HCT116 (cell line): ENCODE measurements at regions not wholly inside any gene's neighbourhood (a gene's known extent, or its start where the extent isn't known, plus 50 kb on each side); places are given as distances from the start of the nearest gene placed in this dataset.

Experiments
- EZH2 ChIP-seq: fragments of 200-600 bp; sonication (generic); IDR thresholded peaks from 2 replicates; pipeline ENCODE4 v1.6.1; 2017; ENCODE audit warnings: antibody characterized with exemption, mixed run types
- EZH2phosphoT487 ChIP-seq: fragments of 200-600 bp; IDR thresholded peaks from 2 replicates; pipeline ENCODE4 v1.6.1; 2018; ENCODE audit warnings: antibody characterized with exemption, borderline replicate concordance
- RAD21 ChIP-seq: IDR thresholded peaks from 2 replicates; pipeline ENCODE4 v1.6.1; 2012; ENCODE audit warnings: low read depth, mild to moderate bottlenecking
- SP1 ChIP-seq: IDR thresholded peaks from 2 replicates; pipeline ENCODE4 v1.6.1; 2012; ENCODE audit warnings: low read depth
- YY1 ChIP-seq: IDR thresholded peaks from 2 replicates; pipeline ENCODE4 v1.6.1; 2011; ENCODE audit warnings: low read length, low read depth, moderate library complexity, mild to moderate bottlenecking; ENCODE audit not compliant: insufficient replicate concordance; ENCODE audit errors: extremely low read depth
- TF ChIP-seq, protein P1 (sequence below), 3 experiments: fragments of 200-600 bp in 1 of 3; sonication (generic) in 1 of 3; IDR thresholded peaks in 2 of 3; conservative IDR thresholded peaks in 1 of 3; 2 replicates each; pipeline ENCODE4 v1.5.1; 2012 to 2017; ENCODE audit warnings: low read depth in 2 of 3, low read length in 2 of 3, antibody characterized with exemption in 1 of 3, borderline replicate concordance in 1 of 3, control low read depth in 1 of 3, mild to moderate bottlenecking in 1 of 3, mixed read lengths in 1 of 3, mixed run types in 1 of 3, moderate library complexity in 1 of 3; ENCODE audit not compliant: insufficient read depth in 1 of 3
- TF ChIP-seq, protein P2 (sequence below): IDR thresholded peaks from 2 replicates; pipeline ENCODE4 v1.6.1; 2012
- TF ChIP-seq, protein P3 (sequence below): IDR thresholded peaks from 2 replicates; pipeline ENCODE4 v1.6.1; 2012; ENCODE audit warnings: low read depth

DNA sequence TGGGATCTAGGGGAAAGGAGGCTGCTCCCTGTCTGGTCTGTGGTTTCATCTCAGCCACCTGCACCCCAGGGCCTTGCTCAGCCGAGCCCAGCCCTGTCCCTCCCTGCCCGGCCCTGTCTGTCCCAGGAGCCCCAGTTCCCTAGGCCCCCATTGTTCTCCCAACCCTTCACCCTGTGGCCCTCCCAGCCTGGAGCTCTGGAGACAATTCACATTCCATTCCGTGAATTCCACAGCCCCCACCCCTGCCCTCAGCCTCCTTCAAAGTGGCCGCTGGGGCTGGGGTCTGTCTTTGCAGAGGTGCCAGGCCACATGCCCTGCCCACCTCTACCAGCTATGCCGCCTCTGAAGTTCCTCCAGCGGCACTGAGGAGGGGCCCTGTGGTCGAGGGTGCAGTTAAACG, 77.9 kb upstream of the WNT11 start:
- no peak for TF ChIP-seq SP1
- TF ChIP-seq, protein P1, sequence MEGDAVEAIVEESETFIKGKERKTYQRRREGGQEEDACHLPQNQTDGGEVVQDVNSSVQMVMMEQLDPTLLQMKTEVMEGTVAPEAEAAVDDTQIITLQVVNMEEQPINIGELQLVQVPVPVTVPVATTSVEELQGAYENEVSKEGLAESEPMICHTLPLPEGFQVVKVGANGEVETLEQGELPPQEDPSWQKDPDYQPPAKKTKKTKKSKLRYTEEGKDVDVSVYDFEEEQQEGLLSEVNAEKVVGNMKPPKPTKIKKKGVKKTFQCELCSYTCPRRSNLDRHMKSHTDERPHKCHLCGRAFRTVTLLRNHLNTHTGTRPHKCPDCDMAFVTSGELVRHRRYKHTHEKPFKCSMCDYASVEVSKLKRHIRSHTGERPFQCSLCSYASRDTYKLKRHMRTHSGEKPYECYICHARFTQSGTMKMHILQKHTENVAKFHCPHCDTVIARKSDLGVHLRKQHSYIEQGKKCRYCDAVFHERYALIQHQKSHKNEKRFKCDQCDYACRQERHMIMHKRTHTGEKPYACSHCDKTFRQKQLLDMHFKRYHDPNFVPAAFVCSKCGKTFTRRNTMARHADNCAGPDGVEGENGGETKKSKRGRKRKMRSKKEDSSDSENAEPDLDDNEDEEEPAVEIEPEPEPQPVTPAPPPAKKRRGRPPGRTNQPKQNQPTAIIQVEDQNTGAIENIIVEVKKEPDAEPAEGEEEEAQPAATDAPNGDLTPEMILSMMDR (IDR thresholded peaks at IDR 0.05 in 2 of 3, conservative IDR thresholded peaks at IDR 0.05 in 1 of 3; ENCODE audit: borderline replicate concordance in 1 of 3, insufficient read depth in 1 of 3, low read depth in 2 of 3, low read length in 2 of 3): no peak
- no peak for TF ChIP-seq EZH2phosphoT487
- no peak for TF ChIP-seq RAD21
- no peak for TF ChIP-seq YY1
- TF ChIP-seq EZH2: no peak
- TF ChIP-seq, protein P2, sequence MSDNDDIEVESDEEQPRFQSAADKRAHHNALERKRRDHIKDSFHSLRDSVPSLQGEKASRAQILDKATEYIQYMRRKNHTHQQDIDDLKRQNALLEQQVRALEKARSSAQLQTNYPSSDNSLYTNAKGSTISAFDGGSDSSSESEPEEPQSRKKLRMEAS: no peak
- TF ChIP-seq, protein P3, sequence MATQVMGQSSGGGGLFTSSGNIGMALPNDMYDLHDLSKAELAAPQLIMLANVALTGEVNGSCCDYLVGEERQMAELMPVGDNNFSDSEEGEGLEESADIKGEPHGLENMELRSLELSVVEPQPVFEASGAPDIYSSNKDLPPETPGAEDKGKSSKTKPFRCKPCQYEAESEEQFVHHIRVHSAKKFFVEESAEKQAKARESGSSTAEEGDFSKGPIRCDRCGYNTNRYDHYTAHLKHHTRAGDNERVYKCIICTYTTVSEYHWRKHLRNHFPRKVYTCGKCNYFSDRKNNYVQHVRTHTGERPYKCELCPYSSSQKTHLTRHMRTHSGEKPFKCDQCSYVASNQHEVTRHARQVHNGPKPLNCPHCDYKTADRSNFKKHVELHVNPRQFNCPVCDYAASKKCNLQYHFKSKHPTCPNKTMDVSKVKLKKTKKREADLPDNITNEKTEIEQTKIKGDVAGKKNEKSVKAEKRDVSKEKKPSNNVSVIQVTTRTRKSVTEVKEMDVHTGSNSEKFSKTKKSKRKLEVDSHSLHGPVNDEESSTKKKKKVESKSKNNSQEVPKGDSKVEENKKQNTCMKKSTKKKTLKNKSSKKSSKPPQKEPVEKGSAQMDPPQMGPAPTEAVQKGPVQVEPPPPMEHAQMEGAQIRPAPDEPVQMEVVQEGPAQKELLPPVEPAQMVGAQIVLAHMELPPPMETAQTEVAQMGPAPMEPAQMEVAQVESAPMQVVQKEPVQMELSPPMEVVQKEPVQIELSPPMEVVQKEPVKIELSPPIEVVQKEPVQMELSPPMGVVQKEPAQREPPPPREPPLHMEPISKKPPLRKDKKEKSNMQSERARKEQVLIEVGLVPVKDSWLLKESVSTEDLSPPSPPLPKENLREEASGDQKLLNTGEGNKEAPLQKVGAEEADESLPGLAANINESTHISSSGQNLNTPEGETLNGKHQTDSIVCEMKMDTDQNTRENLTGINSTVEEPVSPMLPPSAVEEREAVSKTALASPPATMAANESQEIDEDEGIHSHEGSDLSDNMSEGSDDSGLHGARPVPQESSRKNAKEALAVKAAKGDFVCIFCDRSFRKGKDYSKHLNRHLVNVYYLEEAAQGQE: no peak
